OCI-LY7 (cell line): ENCODE measurements at regions not wholly inside any gene's neighbourhood (a gene's known extent, or its start where the extent isn't known, plus 50 kb on each side); places are given as distances from the start of the nearest gene placed in this dataset.

Experiments used
- CTCF ChIP-seq: fragments of 200-600 bp; sonication (generic); conservative IDR thresholded peaks from 2 replicates; pipeline ENCODE4 v1.5.1; 2014; ENCODE audit warnings: mild to moderate bottlenecking, antibody characterized with exemption, low read length, moderate library complexity, mixed read lengths
- EZH2phosphoT487 ChIP-seq: fragments of 200-600 bp; sonication (generic); IDR thresholded peaks from 2 replicates; pipeline ENCODE4 v1.6.1; 2018; ENCODE audit warnings: low read depth, borderline replicate concordance, mild to moderate bottlenecking, mixed run types, antibody characterized with exemption, low read length, moderate library complexity, mixed read lengths

- TF ChIP-seq CTCF (no peak), EZH2phosphoT487 (no peak)
These were observed 391.4 kb downstream of the MRPL39 start for GRCh38 chr21:25215698-25216384.
